DND-41 (cell line): ENCODE measurements at regions not wholly inside any gene's neighbourhood (a gene's known extent, or its start where the extent isn't known, plus 50 kb on each side); places are given as distances from the start of the nearest gene placed in this dataset.

Experiments used
- ATAC-seq: fragments of 200-7000 bp; cut with Tn5 transposase; 3 replicates; pipeline ENCODE4 v1.9.1; 2021; ENCODE audit warnings: low read depth; ENCODE audit not compliant: insufficient read depth
- DNase-seq: peaks from one replicate; pipeline ENCODE4 v3.0.0-alpha.2; 2020
- H2AFZ ChIP-seq: 2 replicates; pipeline ENCODE4 v1.6.0; 2012; ENCODE audit warnings: low read depth, low read length
- H3K27ac ChIP-seq: 2 replicates; pipeline ENCODE4 v1.5.1; 2012; ENCODE audit warnings: low read length, inconsistent platforms
- H3K27me3 ChIP-seq: fragments of 200-600 bp; sonication (generic); 2 replicates; pipeline ENCODE4 v1.6.0; 2012; ENCODE audit warnings: low read length, mild to moderate bottlenecking, inconsistent platforms; ENCODE audit not compliant: insufficient read depth, poor library complexity
- H3K36me3 ChIP-seq: 2 replicates; pipeline ENCODE4 v1.5.1; 2012; ENCODE audit warnings: low read length, inconsistent platforms; ENCODE audit not compliant: insufficient read depth
- H3K4me1 ChIP-seq: 2 replicates; pipeline ENCODE4 v1.5.1; 2012; ENCODE audit warnings: mild to moderate bottlenecking, low read length; ENCODE audit not compliant: insufficient read depth
- H3K4me2 ChIP-seq: 2 replicates; pipeline ENCODE4 v1.6.0; 2012; ENCODE audit warnings: mild to moderate bottlenecking, moderate library complexity, low read length, inconsistent platforms; ENCODE audit not compliant: insufficient read depth
- H3K4me3 ChIP-seq, 2 experiments: fragments of 200-600 bp in 1 of 2; shearing (Covaris generic) in 1 of 2; 2 replicates each; pipeline ENCODE4 v1.5.1; 2012 to 2016; ENCODE audit warnings: inconsistent platforms in 2 of 2, low read length in 2 of 2, mild to moderate bottlenecking in 2 of 2, low read depth in 1 of 2, moderate library complexity in 1 of 2
- H3K79me2 ChIP-seq: 2 replicates; pipeline ENCODE4 v1.6.0; 2012; ENCODE audit warnings: low read length, inconsistent platforms; ENCODE audit not compliant: insufficient read depth
- H3K9ac ChIP-seq: 2 replicates; pipeline ENCODE4 v1.6.0; 2012; ENCODE audit warnings: low read depth, mild to moderate bottlenecking, inconsistent platforms, low read length, moderate library complexity
- H3K9me3 ChIP-seq: 2 replicates; pipeline ENCODE4 v1.5.1; 2012; ENCODE audit warnings: low read length, moderate library complexity, mild to moderate bottlenecking, inconsistent platforms; ENCODE audit not compliant: insufficient read depth, severe bottlenecking
- H4K20me1 ChIP-seq: 2 replicates; pipeline ENCODE4 v1.6.0; 2012; ENCODE audit warnings: low read length; ENCODE audit not compliant: insufficient read depth
- CTCF ChIP-seq: IDR thresholded peaks from 2 replicates; pipeline ENCODE4 v1.5.1; 2012; ENCODE audit warnings: borderline replicate concordance, low read length, moderate library complexity, mild to moderate bottlenecking; ENCODE audit not compliant: poor library complexity, severe bottlenecking; ENCODE audit errors: extremely low read depth
- EZH2 ChIP-seq: IDR thresholded peaks from 3 replicates; pipeline ENCODE4 v1.6.1; 2012; ENCODE audit warnings: borderline replicate concordance, low read depth, mild to moderate bottlenecking, moderate library complexity, low read length, inconsistent platforms; ENCODE audit not compliant: severe bottlenecking

GRCh38 chr4:73001885-73002284 is 67.6 kb downstream of the COX18 start:
- H3K4me2 ChIP-seq = no peak overlapping the region
- H3K4me3 ChIP-seq = no peak overlapping the region
- no peaks in the 10 kb centered on the region for H3K27me3 ChIP-seq
- H3K9me3 ChIP-seq = no peaks in the 10 kb centered on the region
- H3K79me2 ChIP-seq = no peaks in the 10 kb centered on the region
- no peaks in the 10 kb centered on the region for H4K20me1 ChIP-seq
- H3K4me1 ChIP-seq = no peaks in the 10 kb centered on the region
- no peak for ATAC-seq
- TF ChIP-seq EZH2 (no peak), CTCF (no peak)
- H3K27ac ChIP-seq = no peak overlapping the region
- H3K36me3 ChIP-seq = no peaks in the 10 kb centered on the region
- DNase-seq = no peak
- no peak overlapping the region for H3K9ac ChIP-seq
- H2AFZ ChIP-seq = no peak overlapping the region

GRCh38 chr4:72997409-72997808 is 72.1 kb downstream of the COX18 start:
- Histone ChIP-seq H3K9me3 (no peaks in the 10 kb centered on the region), H3K27me3 (no peaks in the 10 kb centered on the region), H4K20me1 (no peaks in the 10 kb centered on the region), H3K4me2 (no peak overlapping the region), H3K36me3 (no peaks in the 10 kb centered on the region), H3K27ac (no peak overlapping the region), H3K4me1 (no peaks in the 10 kb centered on the region), H3K9ac (no peak overlapping the region), H3K4me3 (no peak overlapping the region), H2AFZ (no peak overlapping the region), H3K79me2 (no peaks in the 10 kb centered on the region)
- ATAC-seq = no peak
- no peak for DNase-seq
- TF ChIP-seq EZH2 (no peak), CTCF (no peak)

- TF ChIP-seq CTCF = no peak
- TF ChIP-seq EZH2 = no peak
- no peak overlapping the region for H3K4me2 ChIP-seq
- H4K20me1 ChIP-seq = no peaks in the 10 kb centered on the region
- H3K4me3 ChIP-seq = no peak overlapping the region
- ATAC-seq (no peak), DNase-seq (no peak)
- H3K36me3 ChIP-seq = no peaks in the 10 kb centered on the region
- no peaks in the 10 kb centered on the region for H3K79me2 ChIP-seq
- H3K9me3 ChIP-seq = no peaks in the 10 kb centered on the region
- no peaks in the 10 kb centered on the region for H3K4me1 ChIP-seq
- no peak overlapping the region for H2AFZ ChIP-seq
- H3K27me3 ChIP-seq = no peaks in the 10 kb centered on the region
- no peak overlapping the region for H3K27ac ChIP-seq
- H3K9ac ChIP-seq = no peak overlapping the region
These were observed 74.8 kb downstream of the COX18 start for GRCh38 chr4:72994670-72995069.

GRCh38 chr4:72993876-72994275 is 75.6 kb downstream of the COX18 start:
- no peak overlapping the region for H2AFZ ChIP-seq
- no peak overlapping the region for H3K4me2 ChIP-seq
- no peak overlapping the region for H3K9ac ChIP-seq
- H4K20me1 ChIP-seq = no peaks in the 10 kb centered on the region
- TF ChIP-seq EZH2 = no peak
- no peak for TF ChIP-seq CTCF
- H3K4me3 ChIP-seq = no peak overlapping the region
- H3K4me1 ChIP-seq = no peaks in the 10 kb centered on the region
- DNase-seq = no peak
- no peaks in the 10 kb centered on the region for H3K27me3 ChIP-seq
- no peak overlapping the region for H3K27ac ChIP-seq
- no peaks in the 10 kb centered on the region for H3K9me3 ChIP-seq
- no peak for ATAC-seq
- H3K79me2 ChIP-seq = no peaks in the 10 kb centered on the region
- H3K36me3 ChIP-seq = no peaks in the 10 kb centered on the region
